Small intestine (tissue), 7 donors: ENCODE measurements at regions not wholly inside any gene's neighbourhood (a gene's known extent, or its start where the extent isn't known, plus 50 kb on each side); places are given as distances from the start of the nearest gene placed in this dataset.

Source experiments
- DNase-seq, 2 donors: peaks; one replicate each; pipeline versions ENCODE4 v3.0.0 to v3.0.0-alpha.2; 2013
- FAIRE-seq: peaks from 2 replicates; lab custom pipeline; 2012; peaks lifted over from hg19 to GRCh38; lab: Jason Lieb, UNC
- H3K27ac ChIP-seq, 3 donors: one replicate each; pipeline ENCODE4 v1.5.1; 2013; ENCODE audit warnings: low read length in 2 of 3, mild to moderate bottlenecking in 2 of 3, control low read depth in 1 of 3, inconsistent platforms in 1 of 3, low read depth in 1 of 3, moderate library complexity in 1 of 3
- H3K27me3 ChIP-seq, 3 donors: one replicate each; pipeline ENCODE4 v1.6.1; 2013; ENCODE audit warnings: low read length in 3 of 3, inconsistent platforms in 1 of 3; ENCODE audit not compliant: control insufficient read depth in 3 of 3, insufficient read depth in 3 of 3
- H3K36me3 ChIP-seq, 3 donors: one replicate each; pipeline ENCODE4 v1.6.1; 2013; ENCODE audit warnings: low read length in 3 of 3, inconsistent platforms in 1 of 3, low read depth in 1 of 3, mild to moderate bottlenecking in 1 of 3, moderate library complexity in 1 of 3; ENCODE audit not compliant: control insufficient read depth in 3 of 3, insufficient read depth in 2 of 3
- H3K4me1 ChIP-seq, 3 donors: one replicate each; pipeline ENCODE4 v1.6.1; 2013; ENCODE audit warnings: low read length in 2 of 3, inconsistent platforms in 1 of 3, low read depth in 1 of 3, mild to moderate bottlenecking in 1 of 3, moderate library complexity in 1 of 3; ENCODE audit not compliant: control insufficient read depth in 3 of 3, insufficient read depth in 2 of 3
- H3K4me3 ChIP-seq, 3 donors: one replicate each; pipeline ENCODE4 v1.5.1; 2013; ENCODE audit warnings: low read length in 3 of 3, control low read depth in 1 of 3, inconsistent platforms in 1 of 3, low read depth in 1 of 3, mild to moderate bottlenecking in 1 of 3, moderate library complexity in 1 of 3
- H3K9me3 ChIP-seq, 2 donors: one replicate each; pipeline ENCODE4 v1.6.1; 2013; ENCODE audit warnings: low read depth in 1 of 2, low read length in 1 of 2; ENCODE audit not compliant: control insufficient read depth in 2 of 2, insufficient read depth in 1 of 2
- WGBS, 3 donors: extraction: QIAGEN DNeasy Blood & Tissue Kit; methylation state at CpG; one replicate each; pipeline ENCODE4 v1.1.7; 2013; 5-methylcytosine and 5-hydroxymethylcytosine counted together
- donor health status: healthy with polysubstance abuse.
- donor health status: control.
- donor health status: control.
- donor health status: Bipolar disorder and iron deficiency.
- donor health status: healthy.

- no peak for DNase-seq
- peaks cover 0 to 23% (median 2%) of the 10 kb centered on the region in 3 donors for H3K4me1 ChIP-seq
- H3K27ac ChIP-seq, result no peak overlapping the region
- no peaks in the 10 kb centered on the region for H3K27me3 ChIP-seq
- 85 to 87% (median 86%) methylated on average over 2 of the region's 2 CpGs for WGBS, 3 donors
- no peak for FAIRE-seq
- H3K36me3 ChIP-seq, result peaks cover 0 to 2% (median 0%) of the 10 kb centered on the region in 3 donors
- H3K4me3 ChIP-seq, result no peak overlapping the region
- H3K9me3 ChIP-seq, result no peaks in the 10 kb centered on the region
Measured at GRCh38 chr5:141781910-141782309, 96.3 kb downstream of the PCDH1 start.

- WGBS, 3 donors, result 69 to 85% (median 76%) methylated on average over 13 of the region's 13 CpGs
- Histone ChIP-seq H3K27me3 (no peaks in the 10 kb centered on the region), H3K36me3 (peaks cover 0 to 2% (median 0%) of the 10 kb centered on the region in 3 donors), H3K4me1 (peaks cover 0 to 23% (median 2%) of the 10 kb centered on the region in 3 donors), H3K27ac (no peak overlapping the region), H3K4me3 (no peak overlapping the region), H3K9me3 (no peaks in the 10 kb centered on the region)
- DNase-seq, result no peak
- no peak for FAIRE-seq
Measured at GRCh38 chr5:141780952-141781781, 97.0 kb downstream of the PCDH1 start.

GRCh38 chr5:141780240-141780951, 97.8 kb downstream of the PCDH1 start:
- no peak for DNase-seq
- no peak overlapping the region for H3K27ac ChIP-seq
- no peak overlapping the region for H3K4me3 ChIP-seq
- no peak for FAIRE-seq
- no peaks in the 10 kb centered on the region for H3K9me3 ChIP-seq
- H3K27me3 ChIP-seq, result no peaks in the 10 kb centered on the region
- peaks cover 0 to 17% (median 2%) of the 10 kb centered on the region in 3 donors for H3K4me1 ChIP-seq
- peaks cover 0 to 2% (median 0%) of the 10 kb centered on the region in 3 donors for H3K36me3 ChIP-seq
- WGBS, 3 donors, result 70 to 90% (median 76%) methylated on average over 10 of the region's 10 CpGs

- DNase-seq (no peak), FAIRE-seq (no peak)
- WGBS, 3 donors, result 30 to 37% (median 31%) methylated on average over 5 of the region's 5 CpGs
- no peaks in the 10 kb centered on the region for H3K9me3 ChIP-seq
- peaks cover 0 to 9% (median 0%) of the 10 kb centered on the region in 3 donors for H3K4me1 ChIP-seq
- no peak overlapping the region for H3K27ac ChIP-seq
- H3K4me3 ChIP-seq, result no peak overlapping the region
- no peaks in the 10 kb centered on the region for H3K27me3 ChIP-seq
- peaks cover 0 to 2% (median 0%) of the 10 kb centered on the region in 3 donors for H3K36me3 ChIP-seq
Measured at GRCh38 chr5:141779503-141779973, 97.5 kb upstream of the ARAP3 start.

GRCh38 chr5:141778683-141779082, 96.7 kb upstream of the ARAP3 start:
- no peaks in the 10 kb centered on the region for H3K9me3 ChIP-seq
- WGBS, 3 donors, result 80 to 94% (median 82%) methylated on average over 4 of the region's 4 CpGs
- no peak for DNase-seq
- H3K27me3 ChIP-seq, result no peaks in the 10 kb centered on the region
- H3K36me3 ChIP-seq, result peaks cover 0 to 2% (median 0%) of the 10 kb centered on the region in 3 donors
- no peak overlapping the region for H3K4me3 ChIP-seq
- H3K27ac ChIP-seq, result no peak overlapping the region
- FAIRE-seq, result no peak
- H3K4me1 ChIP-seq, result peaks cover 0 to under 1% (median 0%) of the 10 kb centered on the region in 3 donors

GRCh38 chr5:141778206-141778605, 96.2 kb upstream of the ARAP3 start:
- no peaks in the 10 kb centered on the region for H3K9me3 ChIP-seq
- WGBS, 3 donors, result 54 to 75% (median 67%) methylated on average over 11 of the region's 11 CpGs
- no peak overlapping the region for H3K4me3 ChIP-seq
- DNase-seq (no peak), FAIRE-seq (no peak)
- H3K36me3 ChIP-seq, result no peaks in the 10 kb centered on the region
- no peak overlapping the region for H3K27ac ChIP-seq
- no peaks in the 10 kb centered on the region for H3K4me1 ChIP-seq
- H3K27me3 ChIP-seq, result no peaks in the 10 kb centered on the region

GRCh38 chr5:141777711-141778110, 95.7 kb upstream of the ARAP3 start:
- DNase-seq (no peak), FAIRE-seq (no peak)
- 75 to 90% (median 86%) methylated on average over 2 of the region's 2 CpGs for WGBS, 3 donors
- Histone ChIP-seq H3K36me3 (no peaks in the 10 kb centered on the region), H3K4me1 (no peaks in the 10 kb centered on the region), H3K4me3 (no peak overlapping the region), H3K9me3 (no peaks in the 10 kb centered on the region), H3K27ac (no peak overlapping the region), H3K27me3 (peaks cover 0 to 4% (median 0%) of the 10 kb centered on the region in 3 donors)

- no peak overlapping the region for H3K27ac ChIP-seq
- no peaks in the 10 kb centered on the region for H3K36me3 ChIP-seq
- no peaks in the 10 kb centered on the region for H3K4me1 ChIP-seq
- no peak for DNase-seq
- H3K9me3 ChIP-seq, result no peaks in the 10 kb centered on the region
- no peak for FAIRE-seq
- WGBS, 3 donors, result 71 to 81% (median 81%) methylated on average over 3 of the region's 3 CpGs
- H3K27me3 ChIP-seq, result peaks cover 0 to 4% (median 0%) of the 10 kb centered on the region in 3 donors
- no peak overlapping the region for H3K4me3 ChIP-seq
Measured at GRCh38 chr5:141777130-141777529, 95.1 kb upstream of the ARAP3 start.
